DND-41 (cell line): ENCODE measurements at regions not wholly inside any gene's neighbourhood (a gene's known extent, or its start where the extent isn't known, plus 50 kb on each side); places are given as distances from the start of the nearest gene placed in this dataset.

ENCODE experiments used
- ATAC-seq: fragments of 200-7000 bp; cut with Tn5 transposase; 3 replicates; pipeline ENCODE4 v1.9.1; 2021; ENCODE audit warnings: low read depth; ENCODE audit not compliant: insufficient read depth
- DNase-seq: peaks from one replicate; pipeline ENCODE4 v3.0.0-alpha.2; 2020
- H2AFZ ChIP-seq: 2 replicates; pipeline ENCODE4 v1.6.0; 2012; ENCODE audit warnings: low read depth, low read length
- H3K27ac ChIP-seq: 2 replicates; pipeline ENCODE4 v1.5.1; 2012; ENCODE audit warnings: low read length, inconsistent platforms
- H3K27me3 ChIP-seq: fragments of 200-600 bp; sonication (generic); 2 replicates; pipeline ENCODE4 v1.6.0; 2012; ENCODE audit warnings: low read length, mild to moderate bottlenecking, inconsistent platforms; ENCODE audit not compliant: insufficient read depth, poor library complexity
- H3K36me3 ChIP-seq: 2 replicates; pipeline ENCODE4 v1.5.1; 2012; ENCODE audit warnings: low read length, inconsistent platforms; ENCODE audit not compliant: insufficient read depth
- H3K4me1 ChIP-seq: 2 replicates; pipeline ENCODE4 v1.5.1; 2012; ENCODE audit warnings: mild to moderate bottlenecking, low read length; ENCODE audit not compliant: insufficient read depth
- H3K4me2 ChIP-seq: 2 replicates; pipeline ENCODE4 v1.6.0; 2012; ENCODE audit warnings: mild to moderate bottlenecking, moderate library complexity, low read length, inconsistent platforms; ENCODE audit not compliant: insufficient read depth
- H3K4me3 ChIP-seq, 2 experiments: fragments of 200-600 bp in 1 of 2; shearing (Covaris generic) in 1 of 2; 2 replicates each; pipeline ENCODE4 v1.5.1; 2012 to 2016; ENCODE audit warnings: inconsistent platforms in 2 of 2, low read length in 2 of 2, mild to moderate bottlenecking in 2 of 2, low read depth in 1 of 2, moderate library complexity in 1 of 2
- H3K79me2 ChIP-seq: 2 replicates; pipeline ENCODE4 v1.6.0; 2012; ENCODE audit warnings: low read length, inconsistent platforms; ENCODE audit not compliant: insufficient read depth
- H3K9ac ChIP-seq: 2 replicates; pipeline ENCODE4 v1.6.0; 2012; ENCODE audit warnings: low read depth, mild to moderate bottlenecking, inconsistent platforms, low read length, moderate library complexity
- H3K9me3 ChIP-seq: 2 replicates; pipeline ENCODE4 v1.5.1; 2012; ENCODE audit warnings: low read length, moderate library complexity, mild to moderate bottlenecking, inconsistent platforms; ENCODE audit not compliant: insufficient read depth, severe bottlenecking
- H4K20me1 ChIP-seq: 2 replicates; pipeline ENCODE4 v1.6.0; 2012; ENCODE audit warnings: low read length; ENCODE audit not compliant: insufficient read depth
- EZH2 ChIP-seq: IDR thresholded peaks from 3 replicates; pipeline ENCODE4 v1.6.1; 2012; ENCODE audit warnings: borderline replicate concordance, low read depth, mild to moderate bottlenecking, moderate library complexity, low read length, inconsistent platforms; ENCODE audit not compliant: severe bottlenecking
- TF ChIP-seq, protein P1 (sequence below): IDR thresholded peaks from 2 replicates; pipeline ENCODE4 v1.5.1; 2012; ENCODE audit warnings: borderline replicate concordance, low read length, moderate library complexity, mild to moderate bottlenecking; ENCODE audit not compliant: poor library complexity, severe bottlenecking; ENCODE audit errors: extremely low read depth

DNA sequence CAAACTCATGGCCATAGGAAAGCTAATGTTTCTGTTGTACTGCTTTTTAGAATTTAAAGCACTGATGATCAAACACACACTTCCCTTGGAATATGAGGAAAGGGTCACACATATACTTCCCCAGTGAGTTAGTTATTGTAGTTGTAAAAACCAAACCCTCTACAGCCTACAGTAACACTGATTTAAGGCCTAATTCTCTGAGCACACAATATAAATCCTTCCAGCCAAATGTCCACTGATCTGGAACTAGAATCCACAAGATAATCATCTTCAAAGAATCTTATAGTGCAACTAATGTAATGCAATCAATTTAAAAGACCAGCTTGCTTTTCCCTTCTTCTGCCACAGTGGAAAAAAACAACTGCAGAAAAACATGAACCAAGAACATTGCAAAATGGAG is 219.3 kb downstream of the CAAP1 start:
- no peaks in the 10 kb centered on the region for H3K9me3 ChIP-seq
- H3K79me2 ChIP-seq: no peaks in the 10 kb centered on the region
- no peak overlapping the region for H3K9ac ChIP-seq
- no peaks in the 10 kb centered on the region for H4K20me1 ChIP-seq
- H3K4me1 ChIP-seq: no peaks in the 10 kb centered on the region
- no peak overlapping the region for H3K27ac ChIP-seq
- TF ChIP-seq EZH2: no peak
- TF ChIP-seq, protein P1, sequence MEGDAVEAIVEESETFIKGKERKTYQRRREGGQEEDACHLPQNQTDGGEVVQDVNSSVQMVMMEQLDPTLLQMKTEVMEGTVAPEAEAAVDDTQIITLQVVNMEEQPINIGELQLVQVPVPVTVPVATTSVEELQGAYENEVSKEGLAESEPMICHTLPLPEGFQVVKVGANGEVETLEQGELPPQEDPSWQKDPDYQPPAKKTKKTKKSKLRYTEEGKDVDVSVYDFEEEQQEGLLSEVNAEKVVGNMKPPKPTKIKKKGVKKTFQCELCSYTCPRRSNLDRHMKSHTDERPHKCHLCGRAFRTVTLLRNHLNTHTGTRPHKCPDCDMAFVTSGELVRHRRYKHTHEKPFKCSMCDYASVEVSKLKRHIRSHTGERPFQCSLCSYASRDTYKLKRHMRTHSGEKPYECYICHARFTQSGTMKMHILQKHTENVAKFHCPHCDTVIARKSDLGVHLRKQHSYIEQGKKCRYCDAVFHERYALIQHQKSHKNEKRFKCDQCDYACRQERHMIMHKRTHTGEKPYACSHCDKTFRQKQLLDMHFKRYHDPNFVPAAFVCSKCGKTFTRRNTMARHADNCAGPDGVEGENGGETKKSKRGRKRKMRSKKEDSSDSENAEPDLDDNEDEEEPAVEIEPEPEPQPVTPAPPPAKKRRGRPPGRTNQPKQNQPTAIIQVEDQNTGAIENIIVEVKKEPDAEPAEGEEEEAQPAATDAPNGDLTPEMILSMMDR: no peak
- H3K36me3 ChIP-seq: no peaks in the 10 kb centered on the region
- H2AFZ ChIP-seq: no peak overlapping the region
- ATAC-seq: no peak
- no peak overlapping the region for H3K4me3 ChIP-seq
- DNase-seq: no peak
- no peaks in the 10 kb centered on the region for H3K27me3 ChIP-seq
- H3K4me2 ChIP-seq: no peak overlapping the region

DNA sequence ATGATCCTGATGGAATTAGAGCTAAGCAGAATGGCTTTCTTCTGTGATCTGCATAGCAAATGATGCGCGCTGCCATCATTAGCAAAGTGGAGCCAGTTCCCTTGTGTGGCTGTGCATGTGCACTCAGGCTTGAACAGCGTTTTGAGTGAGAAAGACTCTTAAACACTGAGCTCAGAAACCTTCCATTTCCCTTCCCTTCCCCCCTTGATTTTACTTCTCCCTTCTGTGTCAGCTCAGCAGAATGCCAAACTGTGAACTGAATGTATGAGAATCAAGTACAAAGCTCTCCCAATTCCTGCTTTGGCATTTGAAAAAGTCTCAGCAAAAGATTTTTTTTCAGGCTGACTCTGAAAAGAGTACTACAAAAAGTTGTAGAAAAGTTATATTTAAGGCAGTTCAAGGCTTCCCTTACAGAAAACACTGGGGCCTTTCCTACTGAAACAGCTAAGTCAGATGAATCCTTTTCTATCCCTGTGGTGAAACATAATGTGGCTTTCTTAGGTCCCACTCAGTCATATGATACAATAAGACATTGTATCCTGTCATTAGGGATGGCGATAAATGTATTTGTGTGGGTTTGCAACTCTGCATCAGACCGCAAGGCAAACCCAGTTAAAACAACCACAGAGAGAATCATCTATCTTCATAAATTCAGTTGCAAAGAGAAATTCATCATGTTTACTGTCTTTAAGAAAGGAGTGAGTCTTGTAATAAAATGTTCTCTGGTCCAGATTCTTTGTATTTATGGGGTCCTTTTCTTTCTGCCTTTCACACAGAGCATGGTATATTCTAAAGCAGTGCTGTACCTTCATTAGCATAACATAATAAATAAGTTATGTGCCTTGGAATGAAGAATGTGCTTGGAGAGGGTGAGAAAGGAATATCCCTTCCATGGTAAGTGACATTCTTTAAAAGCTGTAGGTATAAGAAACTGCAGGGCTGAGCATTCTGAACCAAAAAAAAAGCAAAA is 222.6 kb downstream of the CAAP1 start:
- H3K9me3 ChIP-seq: no peaks in the 10 kb centered on the region
- H3K4me3 ChIP-seq: no peak overlapping the region
- DNase-seq: no peak
- no peak overlapping the region for H3K4me2 ChIP-seq
- no peaks in the 10 kb centered on the region for H3K4me1 ChIP-seq
- ATAC-seq: no peak
- H3K27ac ChIP-seq: no peak overlapping the region
- no peak overlapping the region for H3K9ac ChIP-seq
- no peaks in the 10 kb centered on the region for H3K27me3 ChIP-seq
- H2AFZ ChIP-seq: no peak overlapping the region
- H3K79me2 ChIP-seq: no peaks in the 10 kb centered on the region
- TF ChIP-seq EZH2: no peak
- TF ChIP-seq, protein P1: no peak
- H3K36me3 ChIP-seq: no peaks in the 10 kb centered on the region
- no peaks in the 10 kb centered on the region for H4K20me1 ChIP-seq

DNA sequence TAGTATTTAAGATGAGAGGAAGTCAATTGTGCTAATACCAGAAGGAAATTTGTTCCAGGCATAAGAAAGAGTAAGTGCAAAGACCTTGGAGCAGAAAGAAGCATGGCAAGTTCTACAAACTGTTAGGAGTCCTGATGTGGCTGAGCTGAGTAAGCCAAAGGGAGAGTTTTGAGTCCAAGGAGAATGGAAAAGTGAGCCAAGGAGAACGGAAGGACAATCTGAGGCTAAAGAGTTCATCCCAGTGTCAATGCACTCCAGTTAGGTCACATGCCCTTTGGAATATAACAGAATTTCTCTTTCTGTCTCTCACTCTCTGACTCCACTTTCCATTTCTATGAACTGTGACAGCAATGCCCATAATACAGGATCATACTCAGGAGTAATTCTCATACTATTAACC is 224.7 kb downstream of the CAAP1 start:
- Histone ChIP-seq H3K36me3 (no peaks in the 10 kb centered on the region), H4K20me1 (no peaks in the 10 kb centered on the region), H3K27ac (no peak overlapping the region), H3K9ac (no peak overlapping the region), H3K79me2 (no peaks in the 10 kb centered on the region), H3K4me3 (no peak overlapping the region), H3K4me2 (no peak overlapping the region), H2AFZ (no peak overlapping the region), H3K4me1 (no peaks in the 10 kb centered on the region), H3K9me3 (no peaks in the 10 kb centered on the region), H3K27me3 (no peaks in the 10 kb centered on the region)
- ATAC-seq (no peak), DNase-seq (no peak)
- TF ChIP-seq EZH2: no peak
- TF ChIP-seq, protein P1: no peak
